ENCODE measurements at regions not wholly inside any gene's neighbourhood (a gene's known extent, or its start where the extent isn't known, plus 50 kb on each side); places are given as distances from the start of the nearest gene placed in this dataset.

GRCh38 chr10:46230615-46231014, 56.2 kb upstream of the ANTXRL start:
- no peak overlapping the region for H3K9ac ChIP-seq (ENCODE audit: low read depth, low read length)
- H3K4me2 ChIP-seq (ENCODE audit: low read length): no peak overlapping the region
- no peaks in the 10 kb centered on the region for H3K9me3 ChIP-seq (replicated peaks; ENCODE audit: low read length)
- H3K36me3 ChIP-seq (ENCODE audit: insufficient read depth, low read length): no peaks in the 10 kb centered on the region
- H3K4me3 ChIP-seq (ENCODE audit: low read length): no peak overlapping the region
- H3K27me3 ChIP-seq (ENCODE audit: control insufficient read depth, insufficient read depth, low read length): peaks cover 10% of the 10 kb centered on the region
- no peaks in the 10 kb centered on the region for H3K4me1 ChIP-seq (ENCODE audit: control insufficient read depth, insufficient read depth, low read length)

GRCh38 chr10:46231087-46231486, 55.7 kb upstream of the ANTXRL start:
- no peaks in the 10 kb centered on the region for H3K4me1 ChIP-seq (ENCODE audit: control insufficient read depth, insufficient read depth, low read length)
- no peaks in the 10 kb centered on the region for H3K36me3 ChIP-seq (ENCODE audit: insufficient read depth, low read length)
- H3K9ac ChIP-seq (ENCODE audit: low read depth, low read length): no peak overlapping the region
- no peaks in the 10 kb centered on the region for H3K9me3 ChIP-seq (replicated peaks; ENCODE audit: low read length)
- no peak overlapping the region for H3K4me2 ChIP-seq (ENCODE audit: low read length)
- H3K4me3 ChIP-seq (ENCODE audit: low read length): no peak overlapping the region
- H3K27me3 ChIP-seq (ENCODE audit: control insufficient read depth, insufficient read depth, low read length): peaks cover 10% of the 10 kb centered on the region

- Histone ChIP-seq H3K27me3 (ENCODE audit: control insufficient read depth, insufficient read depth, low read length) (peaks cover 13% of the 10 kb centered on the region), H3K36me3 (ENCODE audit: insufficient read depth, low read length) (no peaks in the 10 kb centered on the region), H3K9ac (ENCODE audit: low read depth, low read length) (no peak overlapping the region), H3K4me3 (ENCODE audit: low read length) (no peak overlapping the region), H3K4me2 (ENCODE audit: low read length) (no peak overlapping the region), H3K9me3 (replicated peaks; ENCODE audit: low read length) (no peaks in the 10 kb centered on the region), H3K4me1 (ENCODE audit: control insufficient read depth, insufficient read depth, low read length) (no peaks in the 10 kb centered on the region)
These were observed 54.7 kb upstream of the ANTXRL start for GRCh38 chr10:46232084-46232483.

GRCh38 chr10:46232666-46233065, 54.1 kb upstream of the ANTXRL start:
- H3K27me3 ChIP-seq (ENCODE audit: control insufficient read depth, insufficient read depth, low read length): peaks cover 7% of the 10 kb centered on the region
- H3K36me3 ChIP-seq (ENCODE audit: insufficient read depth, low read length): no peaks in the 10 kb centered on the region

GRCh38 chr10:46233181-46233580, 53.6 kb upstream of the ANTXRL start:
- no peak overlapping the region for H3K4me2 ChIP-seq (ENCODE audit: low read length)
- no peak overlapping the region for H3K4me3 ChIP-seq (ENCODE audit: low read length)
- peaks cover 3% of the 10 kb centered on the region for H3K27me3 ChIP-seq (ENCODE audit: control insufficient read depth, insufficient read depth, low read length)
- H3K9me3 ChIP-seq (replicated peaks; ENCODE audit: low read length): no peaks in the 10 kb centered on the region
- H3K9ac ChIP-seq (ENCODE audit: low read depth, low read length): no peak overlapping the region
- no peaks in the 10 kb centered on the region for H3K4me1 ChIP-seq (ENCODE audit: control insufficient read depth, insufficient read depth, low read length)
- H3K36me3 ChIP-seq (ENCODE audit: insufficient read depth, low read length): no peaks in the 10 kb centered on the region

More at GRCh38 chr10:46232666-46233065, 54.1 kb upstream of the ANTXRL start:
- Histone ChIP-seq H3K9ac (ENCODE audit: low read depth, low read length) (no peak overlapping the region), H3K9me3 (replicated peaks; ENCODE audit: low read length) (no peaks in the 10 kb centered on the region), H3K4me2 (ENCODE audit: low read length) (no peak overlapping the region), H3K4me3 (ENCODE audit: low read length) (no peak overlapping the region), H3K4me1 (ENCODE audit: control insufficient read depth, insufficient read depth, low read length) (no peaks in the 10 kb centered on the region)

GRCh38 chr10:46234026-46234425, 52.8 kb upstream of the ANTXRL start:
- H3K4me1 ChIP-seq (ENCODE audit: control insufficient read depth, insufficient read depth, low read length): no peaks in the 10 kb centered on the region
- no peaks in the 10 kb centered on the region for H3K9me3 ChIP-seq (replicated peaks; ENCODE audit: low read length)
- no peak overlapping the region for H3K4me2 ChIP-seq (ENCODE audit: low read length)
- peaks cover 7% of the 10 kb centered on the region for H3K27me3 ChIP-seq (ENCODE audit: control insufficient read depth, insufficient read depth, low read length)
- no peak overlapping the region for H3K9ac ChIP-seq (ENCODE audit: low read depth, low read length)
- H3K36me3 ChIP-seq (ENCODE audit: insufficient read depth, low read length): no peaks in the 10 kb centered on the region
- no peak overlapping the region for H3K4me3 ChIP-seq (ENCODE audit: low read length)

GRCh38 chr10:46234431-46235060, 52.3 kb upstream of the ANTXRL start:
- no peak overlapping the region for H3K4me2 ChIP-seq (ENCODE audit: low read length)
- no peaks in the 10 kb centered on the region for H3K4me1 ChIP-seq (ENCODE audit: control insufficient read depth, insufficient read depth, low read length)
- H3K27me3 ChIP-seq (ENCODE audit: control insufficient read depth, insufficient read depth, low read length): peaks cover 7% of the 10 kb centered on the region
- no peaks in the 10 kb centered on the region for H3K36me3 ChIP-seq (ENCODE audit: insufficient read depth, low read length)
- H3K9ac ChIP-seq (ENCODE audit: low read depth, low read length): no peak overlapping the region
- H3K9me3 ChIP-seq (replicated peaks; ENCODE audit: low read length): no peaks in the 10 kb centered on the region
- H3K4me3 ChIP-seq (ENCODE audit: low read length): no peak overlapping the region

- Histone ChIP-seq H3K4me1 (ENCODE audit: control insufficient read depth, insufficient read depth, low read length) (no peaks in the 10 kb centered on the region), H3K4me3 (ENCODE audit: low read length) (no peak overlapping the region), H3K4me2 (ENCODE audit: low read length) (no peak overlapping the region), H3K27me3 (ENCODE audit: control insufficient read depth, insufficient read depth, low read length) (peaks cover 7% of the 10 kb centered on the region), H3K36me3 (ENCODE audit: insufficient read depth, low read length) (no peaks in the 10 kb centered on the region), H3K9ac (ENCODE audit: low read depth, low read length) (no peak overlapping the region), H3K9me3 (replicated peaks; ENCODE audit: low read length) (no peaks in the 10 kb centered on the region)
These were observed 50.9 kb upstream of the ANTXRL start for GRCh38 chr10:46235705-46236545.

GRCh38 chr10:46236546-46236887, 50.3 kb upstream of the ANTXRL start:
- Histone ChIP-seq H3K4me1 (ENCODE audit: control insufficient read depth, insufficient read depth, low read length) (no peaks in the 10 kb centered on the region), H3K9ac (ENCODE audit: low read depth, low read length) (no peak overlapping the region), H3K36me3 (ENCODE audit: insufficient read depth, low read length) (no peaks in the 10 kb centered on the region), H3K9me3 (replicated peaks; ENCODE audit: low read length) (no peaks in the 10 kb centered on the region), H3K4me3 (ENCODE audit: low read length) (no peak overlapping the region), H3K4me2 (ENCODE audit: low read length) (no peak overlapping the region), H3K27me3 (ENCODE audit: control insufficient read depth, insufficient read depth, low read length) (peaks cover 7% of the 10 kb centered on the region)

- no peak overlapping the region for H3K4me2 ChIP-seq (ENCODE audit: low read length)
- H3K4me1 ChIP-seq (ENCODE audit: control insufficient read depth, insufficient read depth, low read length): no peaks in the 10 kb centered on the region
- peaks cover 7% of the 10 kb centered on the region for H3K27me3 ChIP-seq (ENCODE audit: control insufficient read depth, insufficient read depth, low read length)
- no peak overlapping the region for H3K9ac ChIP-seq (ENCODE audit: low read depth, low read length)
- H3K36me3 ChIP-seq (ENCODE audit: insufficient read depth, low read length): no peaks in the 10 kb centered on the region
- no peaks in the 10 kb centered on the region for H3K9me3 ChIP-seq (replicated peaks; ENCODE audit: low read length)
- no peak overlapping the region for H3K4me3 ChIP-seq (ENCODE audit: low read length)
These were observed 49.7 kb upstream of the ANTXRL start for GRCh38 chr10:46236941-46237681.
